Kidney (tissue), 13 donors: ENCODE measurements at regions not wholly inside any gene's neighbourhood (a gene's known extent, or its start where the extent isn't known, plus 50 kb on each side); places are given as distances from the start of the nearest gene placed in this dataset.
"Not testable (repeated sequence)": the region's sequence is repeated elsewhere in the genome, so short reads cannot be mapped to it uniquely, and the experiment has no call there.

Experiments used
- DNase-seq, 5 donors: peaks; one replicate each; pipeline ENCODE4 v3.0.0-alpha.2; 2013 to 2020
- FAIRE-seq: peaks from 2 replicates; lab custom pipeline; 2012; peaks lifted over from hg19 to GRCh38; lab: Jason Lieb, UNC
- H3K27ac ChIP-seq, 2 donors: one replicate each; pipeline ENCODE4 v1.7.0; 2013; ENCODE audit warnings: low read depth in 2 of 2, low read length in 2 of 2, inconsistent platforms in 1 of 2
- H3K27me3 ChIP-seq: one replicate; pipeline ENCODE4 v1.7.1; 2013; ENCODE audit warnings: low read length, inconsistent platforms; ENCODE audit not compliant: control insufficient read depth, insufficient read depth
- H3K36me3 ChIP-seq, 3 donors: one replicate each; pipeline versions ENCODE4 v1.7.0 to v1.7.1; 2013; ENCODE audit warnings: low read length in 3 of 3, control low read depth in 1 of 3, inconsistent platforms in 1 of 3; ENCODE audit not compliant: insufficient read depth in 3 of 3, control insufficient read depth in 2 of 3
- H3K4me1 ChIP-seq, 3 donors: one replicate each; pipeline versions ENCODE4 v1.7.0 to v1.7.1; 2013; ENCODE audit warnings: low read length in 3 of 3, inconsistent platforms in 1 of 3, low read depth in 1 of 3; ENCODE audit not compliant: control insufficient read depth in 2 of 3, insufficient read depth in 2 of 3
- H3K4me3 ChIP-seq, 3 donors: one replicate each; pipeline versions ENCODE4 v1.7.0 to v1.8.1; 2013; ENCODE audit warnings: low read length in 3 of 3, control low read depth in 1 of 3, inconsistent platforms in 1 of 3
- H3K9ac ChIP-seq, 3 donors: one replicate each; pipeline versions ENCODE4 v1.7.0 to v1.7.1; 2013; ENCODE audit warnings: low read length in 3 of 3, control low read depth in 1 of 3, inconsistent platforms in 1 of 3
- H3K9me3 ChIP-seq, 3 donors: one replicate each; pipeline versions ENCODE4 v1.7.0 to v1.7.1; 2013; ENCODE audit warnings: low read length in 3 of 3, control low read depth in 1 of 3, inconsistent platforms in 1 of 3; ENCODE audit not compliant: control insufficient read depth in 2 of 3, insufficient read depth in 1 of 3
- intact Hi-C: fragments of 100-400 bp; cut with DNase I; formaldehyde crosslinking; loops from one replicate; pipeline ENCODE4 v1.11.1; 2022
- TF ChIP-seq, protein P1 (sequence below): IDR thresholded peaks from 3 replicates; pipeline ENCODE4 v1.5.1; 2012; ENCODE audit warnings: mild to moderate bottlenecking, moderate library complexity, borderline replicate concordance; ENCODE audit not compliant: insufficient read depth; ENCODE audit errors: extremely low read depth
- donor health status: control.
- donor health status: control.
- donor health status: control.
- donor health status: control.
- donor health status: control.
- donor health status: DM: yes; HTN: yes; CAD: no.
- donor health status: Normal renal cell carcinoma (clear cell type).

DNA sequence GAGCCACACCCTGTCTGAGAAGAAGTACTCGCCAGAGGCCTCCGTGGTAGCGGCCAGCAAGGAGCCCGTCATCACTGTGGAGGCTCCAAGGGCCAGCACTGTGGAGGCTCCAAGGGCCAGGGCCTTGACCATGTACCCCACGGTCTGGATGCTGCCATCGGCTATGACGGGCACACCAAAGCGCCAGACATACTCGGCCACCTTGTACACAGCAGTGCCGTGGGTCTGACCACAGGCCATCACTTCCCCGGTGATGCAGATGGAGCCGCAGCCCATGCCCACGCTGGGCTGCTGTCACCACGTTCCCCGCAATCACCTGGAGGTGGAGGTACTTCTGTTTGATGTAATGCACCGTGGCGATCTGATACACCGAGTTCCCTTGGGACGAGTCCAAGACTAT lies 377.7 kb upstream of the MAOA start:
- FAIRE-seq (no peak), DNase-seq (no peak)
- TF ChIP-seq, protein P1, sequence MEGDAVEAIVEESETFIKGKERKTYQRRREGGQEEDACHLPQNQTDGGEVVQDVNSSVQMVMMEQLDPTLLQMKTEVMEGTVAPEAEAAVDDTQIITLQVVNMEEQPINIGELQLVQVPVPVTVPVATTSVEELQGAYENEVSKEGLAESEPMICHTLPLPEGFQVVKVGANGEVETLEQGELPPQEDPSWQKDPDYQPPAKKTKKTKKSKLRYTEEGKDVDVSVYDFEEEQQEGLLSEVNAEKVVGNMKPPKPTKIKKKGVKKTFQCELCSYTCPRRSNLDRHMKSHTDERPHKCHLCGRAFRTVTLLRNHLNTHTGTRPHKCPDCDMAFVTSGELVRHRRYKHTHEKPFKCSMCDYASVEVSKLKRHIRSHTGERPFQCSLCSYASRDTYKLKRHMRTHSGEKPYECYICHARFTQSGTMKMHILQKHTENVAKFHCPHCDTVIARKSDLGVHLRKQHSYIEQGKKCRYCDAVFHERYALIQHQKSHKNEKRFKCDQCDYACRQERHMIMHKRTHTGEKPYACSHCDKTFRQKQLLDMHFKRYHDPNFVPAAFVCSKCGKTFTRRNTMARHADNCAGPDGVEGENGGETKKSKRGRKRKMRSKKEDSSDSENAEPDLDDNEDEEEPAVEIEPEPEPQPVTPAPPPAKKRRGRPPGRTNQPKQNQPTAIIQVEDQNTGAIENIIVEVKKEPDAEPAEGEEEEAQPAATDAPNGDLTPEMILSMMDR: no peak
- H3K27ac ChIP-seq: no peak overlapping the region
- H3K9me3 ChIP-seq: peaks cover 0 to 4% (median 0%) of the 10 kb centered on the region in 3 donors
- H3K4me3 ChIP-seq: no peak overlapping the region
- H3K36me3 ChIP-seq: no peaks in the 10 kb centered on the region
- H3K27me3 ChIP-seq: no peaks in the 10 kb centered on the region
- no peaks in the 10 kb centered on the region for H3K4me1 ChIP-seq
- no peak overlapping the region for H3K9ac ChIP-seq
- intact Hi-C loops: no loop called here

DNA sequence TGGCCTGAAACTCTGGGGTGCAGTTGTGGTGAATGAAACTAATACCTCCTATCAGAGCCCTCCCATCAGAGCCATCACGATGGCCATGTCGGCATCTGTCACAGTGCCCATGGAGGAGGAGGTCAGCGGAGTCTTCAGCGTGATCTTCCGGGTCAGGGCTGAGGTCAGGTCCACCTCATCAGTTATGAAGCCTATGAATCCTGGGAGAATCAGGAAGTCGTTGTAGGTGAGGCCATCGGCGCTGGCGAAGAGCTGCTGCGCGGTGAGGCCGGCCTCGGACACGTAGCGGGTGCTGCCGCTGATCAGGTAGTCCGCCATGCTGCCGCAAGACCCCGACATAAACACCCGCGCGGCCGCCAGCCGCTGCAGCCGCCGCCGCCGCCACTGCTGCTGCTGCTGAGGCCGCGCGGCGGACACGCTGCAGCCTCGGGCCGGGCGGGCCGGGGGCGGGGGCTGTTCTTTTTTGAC lies 376.7 kb upstream of the MAOA start:
- H3K27me3 ChIP-seq: no peaks in the 10 kb centered on the region
- no peaks in the 10 kb centered on the region for H3K36me3 ChIP-seq
- DNase-seq (no peak), FAIRE-seq (no peak)
- H3K9ac ChIP-seq: no peak overlapping the region
- peaks cover 0 to 4% (median 0%) of the 10 kb centered on the region in 3 donors for H3K9me3 ChIP-seq
- intact Hi-C loops: no loop called here
- H3K4me1 ChIP-seq: no peaks in the 10 kb centered on the region
- TF ChIP-seq, protein P1: no peak
- H3K27ac ChIP-seq: no peak overlapping the region
- H3K4me3 ChIP-seq: no peak overlapping the region

DNA sequence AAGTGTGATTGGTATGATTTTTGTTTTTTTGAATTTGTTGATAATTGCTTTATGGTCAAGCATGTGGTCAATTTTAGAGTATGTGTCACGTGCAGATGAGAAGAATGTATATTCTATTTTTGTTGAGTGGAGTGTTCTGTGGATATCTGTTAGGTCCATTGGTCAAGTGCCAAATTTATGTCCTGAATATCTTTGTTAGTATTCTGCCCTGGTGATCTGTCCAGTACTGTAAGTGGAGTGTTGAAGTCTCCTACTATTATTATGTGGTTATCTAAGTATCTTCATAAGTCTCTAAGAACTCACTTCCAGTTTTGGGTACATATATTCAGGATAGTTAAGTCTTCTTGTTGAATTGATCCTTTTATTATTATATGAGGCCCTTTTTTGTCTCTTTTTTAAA lies 372.9 kb upstream of the MAOA start:
- Histone ChIP-seq H3K27ac (no peak overlapping the region), H3K9me3 (no peaks in the 10 kb centered on the region), H3K9ac (no peak overlapping the region), H3K27me3 (no peaks in the 10 kb centered on the region), H3K4me3 (no peak overlapping the region), H3K36me3 (no peaks in the 10 kb centered on the region), H3K4me1 (no peaks in the 10 kb centered on the region)
- FAIRE-seq (no peak), DNase-seq (no peak)
- intact Hi-C loops: no loop called here
- TF ChIP-seq, protein P1: no peak

DNA sequence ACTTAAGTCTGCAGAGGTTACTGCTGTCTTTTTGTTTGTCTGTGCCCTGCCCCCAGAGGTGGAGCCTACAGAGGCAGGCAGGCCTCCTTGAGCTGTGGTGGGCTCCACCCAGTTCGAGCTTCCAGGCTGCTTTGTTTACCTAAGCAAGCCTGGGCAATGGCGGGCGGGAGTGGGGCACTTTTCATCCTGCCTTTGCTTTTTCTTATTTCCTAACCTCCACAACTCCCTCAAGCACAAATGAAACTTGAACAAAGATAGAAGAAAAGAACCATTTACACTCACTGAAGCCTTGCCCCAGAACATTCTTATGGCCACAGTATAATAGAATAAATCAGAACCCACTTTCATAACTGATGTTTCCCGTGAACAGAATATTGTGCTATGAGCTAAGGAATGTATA lies 344.5 kb upstream of the MAOA start:
- H3K4me1 ChIP-seq, H3K27me3 ChIP-seq, H3K36me3 ChIP-seq, H3K9ac ChIP-seq, DNase-seq, FAIRE-seq, intact Hi-C loops, H3K9me3 ChIP-seq, H3K4me3 ChIP-seq, H3K27ac ChIP-seq: not testable (repeated sequence)
